ENCODE measurements at regions not wholly inside any gene's neighbourhood (a gene's known extent, or its start where the extent isn't known, plus 50 kb on each side); places are given as distances from the start of the nearest gene placed in this dataset.

DNA sequence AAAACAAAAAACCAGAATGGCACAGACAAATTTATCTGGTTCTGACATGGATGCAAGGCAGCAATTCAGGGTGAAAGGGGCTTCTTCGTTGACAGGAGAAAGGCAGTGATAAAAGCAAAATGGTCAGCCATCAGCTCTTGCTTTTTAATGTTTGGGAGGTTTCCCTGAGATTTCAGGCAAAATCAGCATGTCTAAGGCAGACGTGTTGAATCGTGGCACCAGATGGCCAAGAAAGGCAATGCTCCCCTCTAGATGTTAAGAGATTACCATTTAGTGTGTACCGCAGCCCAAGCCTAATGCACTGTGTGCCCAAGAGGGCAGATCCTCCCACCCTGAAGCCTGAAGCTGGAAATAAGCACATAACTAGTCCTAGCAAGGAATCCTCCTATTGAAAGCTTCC is 88.8 kb upstream of the GALNT18 start:
- FAIRE-seq: no peak

DNA sequence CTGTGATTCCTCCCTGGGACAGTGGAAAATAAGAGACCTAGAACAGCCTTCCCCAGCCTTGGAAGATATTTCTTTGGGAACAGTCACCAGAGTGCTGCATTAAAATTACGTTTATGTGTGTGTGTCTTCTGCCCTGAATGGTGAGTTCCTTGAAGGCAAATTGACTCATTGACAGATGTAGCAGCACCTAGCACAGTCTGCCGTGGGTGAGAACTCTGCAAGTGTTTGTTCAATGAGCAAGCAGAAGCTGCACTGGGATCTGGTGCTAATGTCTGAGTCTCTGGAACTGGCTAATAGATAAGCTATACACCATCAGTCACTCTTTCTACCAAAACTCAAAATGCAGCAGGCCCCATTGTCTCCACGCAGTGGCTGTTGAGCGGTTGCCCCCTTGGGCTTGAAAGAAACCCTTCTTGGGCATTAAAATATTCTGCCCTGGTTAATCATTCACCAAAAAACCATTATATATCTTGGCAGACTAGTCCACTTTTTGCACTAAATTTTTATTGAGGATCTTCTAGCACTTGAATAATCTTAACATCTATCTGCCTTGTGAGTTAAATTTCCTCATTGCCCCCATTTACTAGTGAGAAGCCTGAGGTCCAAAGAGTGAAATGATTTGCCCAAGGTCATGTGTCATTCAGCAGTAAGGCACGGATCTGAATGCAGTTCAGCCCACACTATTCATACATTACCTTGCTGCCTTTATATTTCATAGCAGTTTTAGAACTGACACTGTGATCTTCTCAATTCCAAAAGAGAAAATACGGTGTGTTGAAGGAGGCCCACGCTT is 87.8 kb upstream of the GALNT18 start:
- no peak for FAIRE-seq

DNA sequence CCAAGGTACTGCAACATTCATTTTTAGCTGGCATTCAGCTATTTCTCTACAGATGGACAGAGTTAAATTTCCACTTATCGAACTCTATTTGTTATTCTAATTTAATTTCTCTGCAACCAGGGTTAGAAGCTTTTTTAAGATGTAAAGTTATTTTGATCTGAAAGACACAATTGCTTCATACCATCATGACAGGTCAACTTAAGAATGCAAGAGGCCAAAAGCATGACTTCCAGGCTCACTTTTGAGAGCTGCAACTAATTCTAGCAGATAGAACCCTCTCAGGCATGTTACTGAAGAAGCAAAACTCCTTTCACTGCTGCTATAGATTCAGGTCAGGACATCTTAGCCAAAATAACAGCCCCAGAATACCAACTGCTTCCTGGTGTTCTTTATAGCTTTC is 86.5 kb upstream of the GALNT18 start:
- FAIRE-seq: no peak

DNA sequence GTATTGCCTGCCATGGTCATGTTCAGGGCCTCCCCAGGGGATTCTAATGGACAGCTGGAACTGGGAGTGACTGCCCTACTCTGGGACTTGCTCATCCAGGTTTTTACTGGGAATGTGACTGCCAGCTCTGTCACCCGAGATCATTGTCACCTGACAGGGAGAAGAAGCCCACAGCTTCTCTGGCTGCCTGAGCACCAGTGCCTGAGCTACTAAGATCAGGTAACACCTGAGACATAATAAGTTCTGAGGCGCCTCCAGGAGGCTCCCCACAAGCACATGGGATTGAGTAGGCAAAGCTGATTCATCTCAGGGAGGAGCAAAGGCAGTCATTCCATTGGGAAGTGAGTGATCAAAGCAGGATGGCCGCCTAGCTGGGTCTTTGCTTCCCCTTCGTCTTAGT is 84.2 kb upstream of the GALNT18 start:
- no peak for FAIRE-seq

DNA sequence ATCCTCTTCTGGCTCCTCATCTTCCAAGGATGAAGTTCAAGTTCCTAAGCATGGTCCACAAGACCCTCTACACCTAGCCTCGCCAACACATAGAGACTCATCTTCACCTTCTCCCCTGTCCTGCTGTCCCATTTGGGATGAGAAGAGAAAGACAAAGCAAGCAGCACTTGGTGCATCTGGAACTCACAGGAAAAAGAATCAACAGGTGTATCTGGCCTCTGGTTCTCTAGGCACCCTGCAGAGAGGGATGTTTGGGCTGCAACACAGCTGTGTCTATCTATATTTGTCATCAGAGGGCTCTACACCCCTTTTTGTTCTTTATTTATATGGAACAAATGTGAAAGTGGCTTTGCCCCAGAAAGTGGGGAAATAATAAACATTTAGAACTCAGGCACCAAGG is 82.1 kb upstream of the GALNT18 start:
- FAIRE-seq: no peak

DNA sequence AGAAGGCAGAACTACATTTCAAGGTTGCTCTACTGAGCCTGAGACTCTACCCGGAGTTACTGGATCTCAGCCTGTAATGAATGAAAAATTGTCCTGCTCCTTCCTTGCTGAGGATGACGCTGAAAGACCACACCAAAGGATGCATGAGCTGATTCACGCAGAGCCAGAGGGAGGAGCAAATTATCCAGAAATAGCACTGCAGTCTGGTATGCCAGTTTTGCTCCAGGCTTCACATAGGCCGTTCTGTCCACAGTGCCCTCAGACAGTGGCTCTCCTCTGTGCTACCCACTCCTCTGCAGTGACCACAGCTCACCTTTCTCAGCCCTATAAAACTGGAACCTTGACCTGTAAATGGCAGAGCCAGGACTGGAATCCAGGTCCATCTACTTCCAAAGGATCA is 79.3 kb upstream of the GALNT18 start:
- FAIRE-seq: no peak

DNA sequence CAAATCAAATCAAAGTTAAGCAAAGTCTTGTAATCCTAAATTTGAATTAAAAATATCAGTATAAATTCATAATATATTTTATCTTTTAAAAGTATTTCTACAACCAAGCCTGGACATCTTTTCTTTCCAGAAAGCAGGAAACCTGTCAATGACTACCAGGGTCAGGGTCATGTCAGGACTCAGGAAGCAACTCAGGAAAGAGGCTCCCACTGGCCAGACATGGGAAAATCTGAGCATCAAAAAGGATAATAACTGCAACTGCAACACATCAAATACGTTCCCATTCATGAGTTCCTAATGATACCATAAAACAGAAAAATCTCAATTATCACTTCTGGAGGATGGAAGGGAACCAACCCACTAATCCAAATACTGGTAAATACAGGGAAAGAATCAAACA is 76.0 kb upstream of the GALNT18 start:
- no peak for FAIRE-seq

DNA sequence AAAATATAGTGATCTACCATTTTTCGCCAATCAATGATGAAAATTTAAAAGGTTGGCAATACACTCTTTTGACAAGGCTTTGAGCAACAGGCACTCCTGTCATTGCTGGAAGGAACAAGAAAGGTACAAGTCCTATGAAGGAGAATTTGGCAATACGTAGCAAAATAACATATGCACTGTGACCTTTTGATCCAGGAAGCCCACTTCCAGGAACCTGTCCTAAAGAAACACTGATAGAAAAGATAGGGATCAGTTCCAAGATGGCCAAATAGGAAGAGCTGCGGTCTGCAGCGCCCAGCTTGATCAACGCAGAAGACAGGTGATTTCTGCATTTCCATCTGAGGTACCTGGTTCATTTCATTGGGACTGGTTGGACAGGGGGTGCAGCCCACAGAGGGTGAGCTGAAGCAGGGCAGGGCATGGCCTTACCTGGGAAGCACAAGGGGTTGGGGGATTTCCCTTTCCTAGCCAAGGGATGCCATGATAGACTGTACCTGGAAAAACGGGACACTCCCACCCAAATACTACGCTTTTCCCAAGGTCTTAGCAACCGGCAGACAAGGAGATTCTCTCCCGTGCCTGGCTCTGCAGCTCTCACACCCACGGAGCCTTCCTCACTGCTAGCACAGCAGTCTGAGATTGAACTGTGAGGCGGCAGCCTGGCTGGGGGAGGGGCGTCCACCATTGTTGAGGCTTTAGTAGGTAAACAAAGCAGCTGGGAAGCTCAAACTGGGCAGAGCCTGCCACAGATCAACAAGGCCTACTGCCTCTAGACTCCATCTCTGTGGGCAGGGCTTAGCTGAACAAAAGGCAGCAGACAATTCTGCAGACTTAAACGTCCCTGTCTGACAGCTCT is 69.7 kb upstream of the GALNT18 start:
- no peak for FAIRE-seq

DNA sequence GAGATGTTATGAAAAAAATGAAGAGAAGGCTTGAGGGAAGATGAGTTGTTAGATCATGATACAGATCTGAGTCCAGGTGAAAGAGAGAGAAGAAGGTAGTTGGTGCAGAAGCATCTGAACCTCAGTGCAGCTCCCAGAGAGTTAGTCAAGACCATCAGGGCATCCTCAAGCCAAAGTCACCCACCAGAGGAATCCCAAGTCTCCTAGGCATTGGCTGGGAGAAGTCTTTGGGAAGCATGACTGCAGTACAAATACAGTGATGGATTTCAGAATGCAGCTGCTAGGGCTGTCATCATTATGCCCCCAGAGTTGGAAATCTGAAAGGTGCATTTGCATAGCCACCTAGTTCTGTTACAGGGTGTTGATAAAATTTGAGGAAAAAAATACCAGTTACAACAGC is 59.7 kb upstream of the GALNT18 start:
- FAIRE-seq: no peak

DNA sequence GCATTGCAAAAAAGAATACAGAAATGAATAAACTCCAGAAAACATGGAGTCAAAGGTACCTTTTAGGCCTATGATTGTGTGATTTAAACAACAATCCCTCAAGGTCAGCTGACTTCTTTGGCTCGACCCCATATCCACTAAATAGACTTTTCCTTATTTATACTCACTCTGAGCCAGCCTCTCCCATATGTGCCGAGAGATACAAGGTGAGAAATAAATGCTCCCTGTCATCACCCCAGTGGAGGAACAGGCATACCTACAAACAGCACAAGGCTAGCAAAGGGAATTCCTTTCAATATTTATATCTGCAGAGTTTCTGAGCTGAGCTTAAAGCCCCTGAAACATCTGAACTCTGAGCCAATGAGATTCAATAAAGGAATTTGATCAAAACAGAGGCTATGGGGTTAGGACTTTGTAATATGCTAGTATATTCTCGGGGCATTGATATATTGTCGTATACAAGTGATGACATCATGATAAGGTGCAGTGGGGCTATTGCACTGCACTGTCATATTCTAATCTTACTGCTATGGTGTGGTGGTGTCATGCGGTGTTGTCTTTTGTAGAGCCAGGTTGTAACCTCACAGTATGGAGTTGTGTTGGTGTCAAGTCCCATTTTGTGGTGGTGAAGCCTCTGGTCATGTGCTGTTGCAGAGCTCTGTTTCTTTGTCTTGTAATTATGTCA is 56.0 kb upstream of the GALNT18 start:
- FAIRE-seq: no peak

DNA sequence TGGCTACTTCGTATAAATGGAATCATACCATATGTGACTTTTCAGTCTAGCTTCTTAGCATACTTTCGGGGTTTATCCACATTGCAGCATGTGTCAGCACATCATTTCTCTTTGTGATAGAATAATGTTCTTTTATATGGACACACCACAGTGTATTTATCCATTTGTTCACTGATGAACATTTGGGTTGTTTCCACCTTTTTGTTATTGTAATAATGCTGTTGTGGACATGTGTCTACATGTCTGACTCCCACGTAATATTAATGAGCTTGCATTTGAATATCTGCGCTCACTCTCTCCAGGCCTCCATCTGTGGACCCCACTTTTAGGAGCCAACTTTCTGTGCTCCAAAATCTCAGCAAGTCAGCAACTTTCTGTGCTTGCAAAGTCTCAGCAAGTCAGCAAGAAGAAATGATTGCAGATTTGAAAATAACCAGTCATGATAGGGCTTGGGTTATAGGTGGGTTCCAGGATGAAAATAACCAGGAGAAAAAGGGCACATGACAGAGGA is 53.9 kb upstream of the GALNT18 start:
- FAIRE-seq: no peak

DNA sequence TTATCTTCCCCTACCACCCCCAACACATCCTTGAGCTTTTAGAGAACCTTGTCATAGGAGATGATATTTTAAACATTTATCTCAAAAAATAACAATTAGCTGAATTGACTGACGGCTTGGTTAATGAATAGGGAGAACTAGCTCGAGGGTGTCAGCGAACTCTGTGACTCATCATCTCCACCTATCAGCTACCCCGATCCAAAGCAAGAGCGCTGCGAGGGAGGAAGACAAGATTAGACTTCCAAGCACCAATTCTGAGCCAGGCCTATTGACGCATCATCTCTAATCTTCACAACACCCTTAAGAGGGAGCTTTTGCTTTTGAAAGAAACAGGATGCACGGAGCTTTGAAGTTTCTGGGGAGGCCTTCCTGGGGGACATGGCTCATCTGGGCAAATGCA is 51.0 kb upstream of the GALNT18 start:
- no peak for FAIRE-seq

DNA sequence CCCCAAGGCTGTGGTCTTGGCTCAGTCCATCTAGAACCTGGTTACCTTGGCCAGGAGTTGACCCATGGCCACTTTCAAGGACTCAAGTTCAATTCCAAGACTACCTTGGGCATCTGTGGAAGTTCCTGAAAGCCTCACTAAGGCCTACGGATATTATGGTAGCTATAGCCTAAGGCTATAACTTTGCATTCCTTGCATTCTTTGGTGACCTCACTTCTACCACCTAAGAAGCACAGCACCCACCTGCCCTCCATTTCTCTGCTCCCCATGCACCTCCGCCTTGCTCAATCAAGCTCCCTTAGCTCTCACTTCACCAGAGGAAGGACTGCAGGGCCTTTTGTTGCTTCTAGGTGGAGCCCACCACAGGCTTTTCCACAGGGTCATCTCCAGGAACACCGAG is 50.3 kb upstream of the GALNT18 start:
- FAIRE-seq: no peak
